GM18502 (cell line): ENCODE measurements at regions not wholly inside any gene's neighbourhood (a gene's known extent, or its start where the extent isn't known, plus 50 kb on each side); places are given as distances from the start of the nearest gene placed in this dataset.

Experiments used
- ATAC-seq: cut with Tn5 transposase; IDR thresholded peaks from one replicate; pipeline ENCODE4 v1.9.1; 2021; ENCODE audit warnings: mild to moderate bottlenecking; ENCODE audit not compliant: unreplicated experiment, poor library complexity

DNA sequence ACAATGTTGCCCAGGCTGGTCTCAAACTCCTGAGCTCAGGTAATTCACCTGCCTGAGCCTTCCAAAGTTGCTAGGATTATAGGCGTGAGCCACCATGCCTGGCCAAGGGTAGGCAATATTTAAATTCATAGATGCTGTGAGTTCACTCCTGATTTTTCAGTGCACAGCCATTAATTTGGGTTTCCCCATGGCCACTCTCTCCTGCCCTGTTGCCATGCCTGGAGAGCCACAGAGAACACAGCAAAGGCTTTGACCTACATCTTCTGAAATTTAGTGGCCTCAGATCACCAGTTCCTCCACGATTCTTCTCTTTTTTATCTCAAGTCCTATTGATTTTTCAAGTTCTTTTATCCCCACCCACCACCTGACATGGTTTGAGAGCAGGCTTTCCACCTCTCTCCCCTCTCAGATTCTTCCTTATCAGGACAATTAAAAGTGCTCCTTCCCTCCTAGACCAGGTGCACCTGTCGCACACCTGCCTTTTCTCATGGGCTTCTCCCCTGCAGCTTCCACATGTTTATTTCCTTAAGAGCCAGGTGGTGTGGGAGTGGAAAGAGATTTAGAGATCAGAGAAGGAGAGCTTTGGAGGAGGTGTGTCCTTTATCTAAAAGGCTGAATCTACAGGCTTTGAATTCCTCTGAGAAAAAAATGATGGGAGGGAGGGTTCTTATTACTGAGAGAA is 123.8 kb downstream of the ADRA2A start:
- no peak for ATAC-seq

- no peak for ATAC-seq
These were observed 126.8 kb downstream of the ADRA2A start for GRCh38 chr10:111203615-111204014.

GRCh38 chr10:111204838-111205237 is 128.0 kb downstream of the ADRA2A start:
- no peak for ATAC-seq

DNA sequence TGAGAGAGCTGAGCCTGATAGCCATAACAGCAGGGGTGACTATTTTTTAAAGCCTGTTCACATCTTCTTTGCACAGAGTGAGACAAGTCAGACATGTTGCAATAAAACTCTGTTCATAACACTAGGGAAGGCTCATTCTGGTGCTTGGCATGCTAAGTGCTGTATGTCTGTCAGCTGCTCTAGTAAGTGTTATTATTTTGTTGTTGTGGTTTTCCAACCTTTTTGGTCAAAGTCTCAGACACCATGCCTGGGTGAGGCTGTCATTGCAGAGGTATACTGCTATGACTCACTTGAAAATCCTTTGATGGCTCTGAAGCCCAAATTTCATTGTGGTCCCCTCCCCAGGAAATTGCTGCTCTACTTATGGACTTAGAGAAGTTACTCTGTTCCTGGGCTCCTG is 129.7 kb downstream of the ADRA2A start:
- no peak for ATAC-seq

- no peak for ATAC-seq
These were observed 130.7 kb downstream of the ADRA2A start for GRCh38 chr10:111207500-111207899.

DNA sequence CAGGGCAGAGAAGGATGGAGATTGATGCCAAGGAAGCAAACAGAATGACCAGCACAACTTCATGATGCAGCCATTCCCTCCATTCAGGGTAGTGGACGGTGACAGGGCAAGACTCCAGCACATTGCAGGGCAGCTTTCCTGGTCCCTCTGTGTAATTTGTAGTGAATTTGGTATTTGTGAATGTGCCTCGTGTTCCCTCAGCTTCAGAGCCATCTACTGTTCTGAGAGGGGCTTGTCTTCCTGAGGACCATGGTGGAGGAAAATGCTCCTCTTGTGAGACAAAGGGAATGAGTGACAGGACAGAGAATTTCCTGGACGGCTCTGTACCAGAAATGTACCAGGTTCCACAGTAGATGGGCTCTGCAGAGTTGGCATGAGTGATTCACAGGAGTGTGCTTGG is 132.1 kb downstream of the ADRA2A start:
- no peak for ATAC-seq

GRCh38 chr10:111209692-111210091 is 132.9 kb downstream of the ADRA2A start:
- ATAC-seq = no peak

GRCh38 chr10:111211241-111211640 is 134.4 kb downstream of the ADRA2A start:
- ATAC-seq = no peak

GRCh38 chr10:111211706-111212105 is 134.9 kb downstream of the ADRA2A start:
- no peak for ATAC-seq

GRCh38 chr10:111221682-111222480 is 145.1 kb downstream of the ADRA2A start:
- no peak for ATAC-seq

DNA sequence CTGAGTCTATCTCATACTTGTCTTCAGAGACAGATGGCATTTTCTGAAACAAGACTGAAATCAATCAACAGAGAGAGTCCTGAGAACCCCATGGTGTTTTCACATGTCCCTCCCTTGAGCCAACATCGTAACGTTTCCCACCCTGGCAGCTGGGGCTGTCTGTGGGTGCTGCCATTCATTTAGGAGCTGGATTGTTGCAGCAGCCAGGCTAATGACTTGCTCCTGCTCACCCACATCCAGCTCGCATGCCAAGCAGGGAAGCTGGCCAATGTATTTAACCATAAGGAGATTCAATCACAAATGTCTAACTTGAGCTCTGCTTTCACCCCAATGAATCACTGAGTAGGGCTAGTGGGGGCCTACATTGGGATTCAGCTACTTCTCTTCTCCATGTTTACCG is 146.1 kb downstream of the ADRA2A start:
- no peak for ATAC-seq

DNA sequence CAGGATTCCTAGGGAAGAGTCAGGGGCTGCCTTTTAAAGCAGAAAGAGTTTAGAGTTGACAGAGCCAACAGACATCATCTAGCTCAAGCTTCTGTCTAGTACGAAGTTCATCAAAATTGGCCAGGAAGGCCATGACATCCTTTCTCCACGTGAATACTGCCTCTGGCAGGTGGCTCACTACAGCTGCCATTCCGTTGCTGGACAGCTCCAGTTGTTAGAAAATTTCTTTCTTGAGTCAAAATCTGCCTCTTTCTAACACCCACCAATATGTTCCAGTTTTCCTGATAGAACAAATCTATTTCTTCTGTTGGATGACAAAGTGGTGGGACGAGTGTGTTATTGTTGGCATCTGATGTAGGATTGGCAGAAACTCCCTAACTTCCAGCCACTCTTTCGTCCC is 154.9 kb downstream of the ADRA2A start:
- no peak for ATAC-seq

DNA sequence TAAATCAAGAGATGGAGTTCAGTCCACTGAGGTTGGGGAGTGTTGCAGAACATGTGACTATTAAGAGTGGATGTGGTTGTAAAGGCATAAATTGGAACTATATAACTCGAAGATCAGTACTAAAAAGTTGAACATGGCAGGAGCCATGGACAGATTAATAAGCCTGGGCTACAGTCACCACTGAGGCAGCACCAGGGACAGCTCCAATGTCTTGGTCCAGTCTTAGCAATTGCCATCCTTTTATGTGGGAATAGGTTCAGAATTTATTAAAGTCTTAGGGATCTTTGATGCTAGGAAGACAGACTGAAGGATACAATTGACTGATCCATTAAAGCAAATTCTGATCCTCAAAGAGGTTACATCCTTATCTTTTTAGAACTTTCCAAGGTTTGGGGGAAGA is 156.6 kb downstream of the ADRA2A start:
- ATAC-seq = no peak

- ATAC-seq = no peak
These were observed 157.5 kb downstream of the ADRA2A start for GRCh38 chr10:111234234-111234913.

GRCh38 chr10:111234914-111235302 is 158.1 kb downstream of the ADRA2A start:
- no peak for ATAC-seq

- ATAC-seq = no peak
These were observed 163.5 kb downstream of the ADRA2A start for GRCh38 chr10:111240348-111240747.

DNA sequence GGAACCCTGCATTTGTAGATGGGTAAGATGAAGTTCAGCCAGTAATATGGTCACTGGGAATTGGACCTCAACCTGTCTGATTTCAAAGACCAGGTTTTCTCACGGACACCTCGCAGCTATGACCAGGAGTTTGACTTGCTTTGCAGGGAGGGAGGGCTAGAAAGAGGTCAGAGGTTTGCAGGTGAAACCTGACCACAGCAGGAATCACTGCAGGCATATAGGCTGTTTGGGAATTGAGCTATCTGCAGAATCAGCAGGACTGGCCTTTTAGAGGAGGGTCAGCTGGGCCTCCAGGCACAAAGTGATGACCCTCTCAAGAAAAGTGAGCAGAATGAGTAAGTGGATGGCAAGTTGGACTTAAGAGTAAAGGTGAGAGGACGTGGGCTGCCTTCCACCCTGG is 166.3 kb downstream of the ADRA2A start:
- ATAC-seq = no peak

GRCh38 chr10:111246136-111246535 is 169.3 kb downstream of the ADRA2A start:
- no peak for ATAC-seq

GRCh38 chr10:111246814-111247452 is 170.1 kb downstream of the ADRA2A start:
- no peak for ATAC-seq

DNA sequence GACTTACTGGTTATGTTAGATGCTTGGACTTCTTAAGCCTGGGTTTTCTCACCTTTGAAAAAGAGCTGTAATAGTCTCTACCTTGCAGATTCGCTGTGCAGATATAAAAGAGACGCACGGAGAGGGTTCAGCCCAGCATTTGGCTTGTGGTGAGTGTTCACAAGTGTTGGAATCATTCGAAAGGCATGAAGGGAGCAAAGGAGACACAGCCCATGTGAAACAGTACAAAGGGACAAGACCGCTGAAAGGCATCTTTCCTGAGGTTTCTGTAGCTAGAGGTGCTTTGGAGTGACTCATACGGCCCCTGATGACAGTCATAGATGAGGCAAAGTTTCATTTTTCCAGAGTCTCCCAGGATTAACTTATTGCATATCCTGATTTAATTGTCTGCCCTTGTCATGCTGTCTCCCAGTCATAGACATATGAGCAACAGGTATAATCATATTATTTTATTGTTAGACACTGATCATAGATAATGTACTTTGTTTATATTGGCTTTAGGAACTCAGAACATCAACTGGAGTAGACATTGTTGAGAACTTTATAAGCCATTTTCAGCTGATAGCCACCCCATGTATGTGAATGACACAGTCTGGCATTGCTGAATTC is 171.1 kb downstream of the ADRA2A start:
- ATAC-seq = no peak
